ENCODE measurements at regions not wholly inside any gene's neighbourhood (a gene's known extent, or its start where the extent isn't known, plus 50 kb on each side); places are given as distances from the start of the nearest gene placed in this dataset.

GRCh38 chr2:177010861-177011260 is 201.7 kb upstream of the HNRNPA3 start:
- TF ChIP-seq POLR2A (IDR thresholded peaks at IDR 0.05) = no peak
- TF ChIP-seq EP300 (IDR thresholded peaks at IDR 0.05) = no peak
